Right lobe of liver (tissue), 4 donors: ENCODE measurements at regions not wholly inside any gene's neighbourhood (a gene's known extent, or its start where the extent isn't known, plus 50 kb on each side); places are given as distances from the start of the nearest gene placed in this dataset.

Source experiments
- CTCF ChIP-seq, 4 donors: fragments of 200-600 bp in 3 of 4; fragments of 450-650 bp in 1 of 4; IDR thresholded peaks; one replicate each; pipeline versions ENCODE4 v1.5.1 to v1.8.0; 2016 to 2022; ENCODE audit warnings: antibody characterized with exemption in 4 of 4, mild to moderate bottlenecking in 2 of 4
- POLR2A ChIP-seq: fragments of 450-650 bp; IDR thresholded peaks from one replicate; pipeline ENCODE4 v1.6.1; 2017; ENCODE audit warnings: antibody characterized with exemption, mild to moderate bottlenecking
- donor health status: DM: no; HTN: no; CAD: no.
- donor health status: DM: no; HTN: no; CAD: no.
- donor health status: DM: no; HTN: yes; CAD: no.

- TF ChIP-seq CTCF (IDR thresholded peaks at IDR 0.05) (no peak), POLR2A (no peak)
Observed at GRCh38 chr6:9083108-9083507, 647.8 kb upstream of the SLC35B3 start.
